ENCODE measurements at regions not wholly inside any gene's neighbourhood (a gene's known extent, or its start where the extent isn't known, plus 50 kb on each side); places are given as distances from the start of the nearest gene placed in this dataset.

GRCh38 chr15:62320259-62320658, 155.2 kb upstream of the C2CD4B start:
- TF ChIP-seq, protein P1, sequence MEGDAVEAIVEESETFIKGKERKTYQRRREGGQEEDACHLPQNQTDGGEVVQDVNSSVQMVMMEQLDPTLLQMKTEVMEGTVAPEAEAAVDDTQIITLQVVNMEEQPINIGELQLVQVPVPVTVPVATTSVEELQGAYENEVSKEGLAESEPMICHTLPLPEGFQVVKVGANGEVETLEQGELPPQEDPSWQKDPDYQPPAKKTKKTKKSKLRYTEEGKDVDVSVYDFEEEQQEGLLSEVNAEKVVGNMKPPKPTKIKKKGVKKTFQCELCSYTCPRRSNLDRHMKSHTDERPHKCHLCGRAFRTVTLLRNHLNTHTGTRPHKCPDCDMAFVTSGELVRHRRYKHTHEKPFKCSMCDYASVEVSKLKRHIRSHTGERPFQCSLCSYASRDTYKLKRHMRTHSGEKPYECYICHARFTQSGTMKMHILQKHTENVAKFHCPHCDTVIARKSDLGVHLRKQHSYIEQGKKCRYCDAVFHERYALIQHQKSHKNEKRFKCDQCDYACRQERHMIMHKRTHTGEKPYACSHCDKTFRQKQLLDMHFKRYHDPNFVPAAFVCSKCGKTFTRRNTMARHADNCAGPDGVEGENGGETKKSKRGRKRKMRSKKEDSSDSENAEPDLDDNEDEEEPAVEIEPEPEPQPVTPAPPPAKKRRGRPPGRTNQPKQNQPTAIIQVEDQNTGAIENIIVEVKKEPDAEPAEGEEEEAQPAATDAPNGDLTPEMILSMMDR (IDR thresholded peaks at IDR 0.05; ENCODE audit: poor library complexity), result no peak
- TF ChIP-seq EZH2 (IDR thresholded peaks at IDR 0.05; ENCODE audit: borderline replicate concordance), result no peak
